BLaER1 (cell line): ENCODE measurements at regions not wholly inside any gene's neighbourhood (a gene's known extent, or its start where the extent isn't known, plus 50 kb on each side); places are given as distances from the start of the nearest gene placed in this dataset.
A peak's percentile ranks its signal among the peaks of the same experiment; 100 is the strongest.
"Not testable (repeated sequence)": the region's sequence is repeated elsewhere in the genome, so short reads cannot be mapped to it uniquely, and the experiment has no call there.

Source experiments
- H3K27ac ChIP-seq: shearing (Covaris generic); formaldehyde crosslinking; 2 replicates; pipeline ENCODE4 v1.8.1; 2022
- H3K27me3 ChIP-seq: shearing (Covaris generic); formaldehyde crosslinking; 2 replicates; pipeline ENCODE4 v1.8.1; 2022
- H3K36me3 ChIP-seq: shearing (Covaris generic); formaldehyde crosslinking; 2 replicates; pipeline ENCODE4 v1.8.1; 2022
- H3K4me1 ChIP-seq: shearing (Covaris generic); formaldehyde crosslinking; 2 replicates; pipeline ENCODE4 v1.8.1; 2022
- H3K4me2 ChIP-seq: shearing (Covaris generic); formaldehyde crosslinking; 2 replicates; pipeline ENCODE4 v1.8.1; 2022
- H3K4me3 ChIP-seq: shearing (Covaris generic); formaldehyde crosslinking; 2 replicates; pipeline ENCODE4 v1.8.1; 2022
- H3K9ac ChIP-seq: shearing (Covaris generic); formaldehyde crosslinking; 2 replicates; pipeline ENCODE4 v1.8.1; 2022
- H3K9me3 ChIP-seq: shearing (Covaris generic); formaldehyde crosslinking; 2 replicates; pipeline ENCODE4 v1.8.1; 2022
- H4K20me1 ChIP-seq: shearing (Covaris generic); formaldehyde crosslinking; 2 replicates; pipeline ENCODE4 v1.8.1; 2022
- Cebpa-rat ChIP-seq: shearing (Covaris generic); IDR thresholded peaks from 2 replicates; pipeline ENCODE4 v1.8.1; 2022

GRCh38 chr19:41495589-41495988 is 52.6 kb downstream of the ERICH4 start:
- H3K27me3 ChIP-seq: no peaks in the 10 kb centered on the region

GRCh38 chr19:41499899-41500298 is 56.9 kb downstream of the ERICH4 start:
- no peaks in the 10 kb centered on the region for H3K4me1 ChIP-seq
- H3K4me3 ChIP-seq: no peak overlapping the region
- no peaks in the 10 kb centered on the region for H3K36me3 ChIP-seq
- H4K20me1 ChIP-seq: no peaks in the 10 kb centered on the region
- no peaks in the 10 kb centered on the region for H3K27me3 ChIP-seq
- H3K9ac ChIP-seq: no peak overlapping the region
- H3K4me2 ChIP-seq: no peak overlapping the region
- no peak overlapping the region for H3K27ac ChIP-seq
- no peak for TF ChIP-seq Cebpa-rat
- H3K9me3 ChIP-seq: peaks cover 16% of the 10 kb centered on the region

More at GRCh38 chr19:41495589-41495988, 52.6 kb downstream of the ERICH4 start:
- Histone ChIP-seq H3K4me3 (no peak overlapping the region), H3K9me3 (no peaks in the 10 kb centered on the region), H3K27ac (no peak overlapping the region), H3K4me2 (no peak overlapping the region), H3K9ac (no peak overlapping the region), H3K4me1 (no peaks in the 10 kb centered on the region), H4K20me1 (no peaks in the 10 kb centered on the region), H3K36me3 (no peaks in the 10 kb centered on the region)
- no peak for TF ChIP-seq Cebpa-rat

DNA sequence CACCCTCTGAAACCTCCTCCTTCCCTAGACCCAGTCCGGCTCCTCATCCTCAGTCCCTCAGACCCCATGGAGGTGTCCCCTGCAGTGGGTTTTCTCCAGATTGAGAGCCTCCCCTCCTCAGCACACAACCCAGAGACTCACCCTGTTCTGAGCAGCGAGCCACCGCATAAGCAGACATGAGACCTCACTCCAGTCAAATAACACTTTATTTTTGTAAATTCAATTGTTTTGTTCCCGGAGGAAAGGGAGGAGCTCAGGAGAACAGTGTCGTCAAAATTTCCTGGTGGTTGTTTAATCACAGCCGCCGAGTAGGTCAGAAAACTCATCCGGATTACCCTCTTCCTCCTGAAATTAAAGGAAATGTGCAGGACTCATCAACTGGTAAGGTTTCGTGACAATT is 57.5 kb downstream of the ERICH4 start:
- no peak overlapping the region for H3K4me2 ChIP-seq
- no peak overlapping the region for H3K27ac ChIP-seq
- no peaks in the 10 kb centered on the region for H3K27me3 ChIP-seq
- TF ChIP-seq Cebpa-rat: no peak
- no peaks in the 10 kb centered on the region for H3K36me3 ChIP-seq
- no peak overlapping the region for H3K4me3 ChIP-seq
- no peaks in the 10 kb centered on the region for H3K4me1 ChIP-seq
- H3K9me3 ChIP-seq: peaks cover 21% of the 10 kb centered on the region
- H4K20me1 ChIP-seq: no peaks in the 10 kb centered on the region
- no peak overlapping the region for H3K9ac ChIP-seq

- no peak for TF ChIP-seq Cebpa-rat
- no peak overlapping the region for H3K9ac ChIP-seq
- H3K36me3 ChIP-seq: no peaks in the 10 kb centered on the region
- no peaks in the 10 kb centered on the region for H3K4me1 ChIP-seq
- no peaks in the 10 kb centered on the region for H4K20me1 ChIP-seq
- peaks cover 23% of the 10 kb centered on the region for H3K9me3 ChIP-seq
- H3K27ac ChIP-seq: no peak overlapping the region
- no peak overlapping the region for H3K4me2 ChIP-seq
- no peaks in the 10 kb centered on the region for H3K27me3 ChIP-seq
- H3K4me3 ChIP-seq: no peak overlapping the region
Observed at GRCh38 chr19:41501854-41502253, 58.9 kb downstream of the ERICH4 start.

- no peak for TF ChIP-seq Cebpa-rat
- no peaks in the 10 kb centered on the region for H3K4me1 ChIP-seq
- H4K20me1 ChIP-seq: no peaks in the 10 kb centered on the region
- H3K9ac ChIP-seq: no peak overlapping the region
- H3K9me3 ChIP-seq: peaks cover 30% of the 10 kb centered on the region
- H3K36me3 ChIP-seq: no peaks in the 10 kb centered on the region
- no peak overlapping the region for H3K27ac ChIP-seq
- no peak overlapping the region for H3K4me2 ChIP-seq
- no peaks in the 10 kb centered on the region for H3K27me3 ChIP-seq
- H3K4me3 ChIP-seq: no peak overlapping the region
Observed at GRCh38 chr19:41505105-41505504, 62.1 kb downstream of the ERICH4 start.

DNA sequence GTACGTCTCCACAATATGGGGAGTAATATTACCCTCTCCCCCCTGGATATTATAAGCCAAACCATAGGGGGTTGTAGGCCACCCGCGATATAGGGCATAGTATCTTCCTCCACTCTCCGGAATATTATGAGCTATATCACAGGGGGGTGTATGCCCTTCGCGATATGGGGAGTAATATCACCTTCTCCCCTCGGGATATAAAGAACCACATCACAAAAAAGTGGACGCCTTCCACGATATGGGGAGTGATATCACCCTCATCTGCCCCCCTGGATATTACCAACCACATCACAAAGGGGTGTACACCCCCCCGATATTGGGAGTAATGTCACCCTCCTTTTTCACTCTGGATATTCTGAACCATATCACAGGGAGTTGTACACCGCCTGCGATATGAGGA is 65.5 kb upstream of the CEACAM21 start:
- H3K9me3 ChIP-seq: peaks cover 8% of the 10 kb centered on the region; the same call in 1 of the 2 replicates
- H3K4me1 ChIP-seq: no peaks in the 10 kb centered on the region
- TF ChIP-seq Cebpa-rat: no peak
- H3K4me2 ChIP-seq: no peak overlapping the region
- H3K4me3 ChIP-seq: no peak overlapping the region
- H3K27ac ChIP-seq: no peak overlapping the region
- H3K9ac ChIP-seq: no peak overlapping the region
- no peaks in the 10 kb centered on the region for H3K36me3 ChIP-seq
- no peaks in the 10 kb centered on the region for H4K20me1 ChIP-seq
- peaks cover 4% of the 10 kb centered on the region; the same call in 1 of the 2 replicates for H3K27me3 ChIP-seq

- H3K27me3 ChIP-seq: peaks cover 4% of the 10 kb centered on the region; the same call in 1 of the 2 replicates
- no peak overlapping the region for H3K9ac ChIP-seq
- no peak overlapping the region for H3K27ac ChIP-seq
- H3K4me2 ChIP-seq: no peak overlapping the region
- no peak for TF ChIP-seq Cebpa-rat
- no peak overlapping the region for H3K4me3 ChIP-seq
- H3K4me1 ChIP-seq: no peaks in the 10 kb centered on the region
- 0 out of 2 replicates have a peak, but pooled peaks cover 7% of the 10 kb centered on the region for H3K9me3 ChIP-seq
- H3K36me3 ChIP-seq: no peaks in the 10 kb centered on the region
- no peaks in the 10 kb centered on the region for H4K20me1 ChIP-seq
Observed at GRCh38 chr19:41511628-41512027, 64.3 kb upstream of the CEACAM21 start.

GRCh38 chr19:41515015-41515652 is 60.8 kb upstream of the CEACAM21 start:
- H4K20me1 ChIP-seq: no peaks in the 10 kb centered on the region
- no peak overlapping the region for H3K4me2 ChIP-seq
- H3K27me3 ChIP-seq: peaks cover 4% of the 10 kb centered on the region; the same call in 1 of the 2 replicates
- H3K27ac ChIP-seq: no peak overlapping the region
- H3K36me3 ChIP-seq: no peaks in the 10 kb centered on the region
- no peaks in the 10 kb centered on the region for H3K9me3 ChIP-seq
- H3K4me1 ChIP-seq: no peaks in the 10 kb centered on the region
- no peak for TF ChIP-seq Cebpa-rat
- H3K4me3 ChIP-seq: no peak overlapping the region
- no peak overlapping the region for H3K9ac ChIP-seq

GRCh38 chr19:41516292-41517171 is 59.4 kb upstream of the CEACAM21 start:
- H3K4me1 ChIP-seq, H3K27ac ChIP-seq, H3K9me3 ChIP-seq, H3K36me3 ChIP-seq, H3K4me3 ChIP-seq, H4K20me1 ChIP-seq, H3K9ac ChIP-seq, H3K4me2 ChIP-seq: not testable (repeated sequence)
- peaks cover 18% of the 10 kb centered on the region for H3K27me3 ChIP-seq
- 0 out of 2 replicates have a peak, but pooled peaks have one; percentile 22 for TF ChIP-seq Cebpa-rat

- no peak overlapping the region for H3K27ac ChIP-seq
- H3K27me3 ChIP-seq: peaks cover 34% of the 10 kb centered on the region
- peaks cover 19% of the 10 kb centered on the region for H3K4me1 ChIP-seq
- TF ChIP-seq Cebpa-rat: no peak
- H3K9ac ChIP-seq: no peak overlapping the region
- no peaks in the 10 kb centered on the region; the same call in 1 of the 2 replicates for H3K9me3 ChIP-seq
- H3K36me3 ChIP-seq: no peaks in the 10 kb centered on the region
- no peak overlapping the region for H3K4me3 ChIP-seq
- no peaks in the 10 kb centered on the region for H4K20me1 ChIP-seq
- no peak overlapping the region for H3K4me2 ChIP-seq
Observed at GRCh38 chr19:41518141-41518540, 57.8 kb upstream of the CEACAM21 start.

GRCh38 chr19:41521138-41521930 is 54.6 kb upstream of the CEACAM21 start:
- H3K27ac ChIP-seq, H4K20me1 ChIP-seq, H3K9me3 ChIP-seq, H3K36me3 ChIP-seq: not testable (repeated sequence)
- Histone ChIP-seq H3K4me1 (peaks cover 19% of the 10 kb centered on the region), H3K9ac (peak overlapping the region; percentile 45; the same call in 1 of the 2 replicates), H3K4me3 (peak overlapping the region; percentile 62), H3K4me2 (peak overlapping the region; percentile 81), H3K27me3 (peaks cover 37% of the 10 kb centered on the region)
